ENCODE measurements at regions not wholly inside any gene's neighbourhood (a gene's known extent, or its start where the extent isn't known, plus 50 kb on each side); places are given as distances from the start of the nearest gene placed in this dataset.

DNA sequence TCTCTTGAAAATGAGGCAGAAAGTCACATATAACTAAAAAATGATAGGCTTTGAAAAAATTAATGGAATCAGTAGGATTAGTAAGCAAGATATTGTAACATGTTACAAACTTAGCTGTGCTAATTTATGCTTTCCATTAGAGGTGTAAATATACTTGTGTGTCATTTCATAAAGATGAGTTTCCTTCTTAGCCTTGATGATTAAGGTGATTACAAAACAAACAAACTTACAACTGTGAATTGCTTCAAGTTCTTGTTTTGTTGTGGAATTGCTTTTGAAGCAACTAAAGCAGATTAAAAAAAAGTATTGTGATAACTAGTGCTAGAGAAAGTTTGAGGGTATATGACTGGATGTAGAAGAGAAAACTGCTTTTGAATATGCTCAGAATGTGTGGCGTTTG, 87.9 kb downstream of the DIPK2A start:
- no peaks in the 10 kb centered on the region for H3K36me3 ChIP-seq (ENCODE audit: insufficient read depth)
- no peak overlapping the region for H3K4me2 ChIP-seq
- no peaks in the 10 kb centered on the region for H3K79me2 ChIP-seq (replicated peaks; ENCODE audit: insufficient read depth)
- H3K27ac ChIP-seq (ENCODE audit: low read depth): no peak overlapping the region
- Mint-ChIP-seq H3K4me3 (no peak overlapping the region), H3K36me3 (ENCODE audit: low read depth) (no peaks in the 10 kb centered on the region), H3K4me1 (peaks cover 18% of the 10 kb centered on the region; the same call in 2 of the 3 replicates), H3K9me3 (no peaks in the 10 kb centered on the region), H3K27me3 (ENCODE audit: insufficient read depth, low read depth, poor library complexity) (peaks cover 2% of the 10 kb centered on the region), H3K27ac (no peak overlapping the region)
- TF ChIP-seq EZH2phosphoT487 (IDR thresholded peaks at IDR 0.05; ENCODE audit: unreplicated experiment) (no peak), STAT1 (IDR thresholded peaks at IDR 0.05; ENCODE audit: unreplicated experiment) (no peak), CREB1 (CRISPR knock-in tag; IDR thresholded peaks at IDR 0.05; ENCODE audit: low read depth) (no peak), ZNF114 (CRISPR knock-in tag; IDR thresholded peaks at IDR 0.05) (no peak), EZH2 (IDR thresholded peaks at IDR 0.05; ENCODE audit: low read depth, unreplicated experiment) (no peak), POLR2AphosphoS5 (IDR thresholded peaks at IDR 0.05; ENCODE audit: low read depth) (no peak), NANOG (IDR thresholded peaks at IDR 0.05; ENCODE audit: borderline replicate concordance) (no peak), JUNB (IDR thresholded peaks at IDR 0.05; ENCODE audit: unreplicated experiment) (no peak), ZNF331 (CRISPR knock-in tag; IDR thresholded peaks at IDR 0.05; ENCODE audit: low read depth) (no peak)
- TF ChIP-seq, protein P1, sequence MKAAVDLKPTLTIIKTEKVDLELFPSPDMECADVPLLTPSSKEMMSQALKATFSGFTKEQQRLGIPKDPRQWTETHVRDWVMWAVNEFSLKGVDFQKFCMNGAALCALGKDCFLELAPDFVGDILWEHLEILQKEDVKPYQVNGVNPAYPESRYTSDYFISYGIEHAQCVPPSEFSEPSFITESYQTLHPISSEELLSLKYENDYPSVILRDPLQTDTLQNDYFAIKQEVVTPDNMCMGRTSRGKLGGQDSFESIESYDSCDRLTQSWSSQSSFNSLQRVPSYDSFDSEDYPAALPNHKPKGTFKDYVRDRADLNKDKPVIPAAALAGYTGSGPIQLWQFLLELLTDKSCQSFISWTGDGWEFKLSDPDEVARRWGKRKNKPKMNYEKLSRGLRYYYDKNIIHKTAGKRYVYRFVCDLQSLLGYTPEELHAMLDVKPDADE (IDR thresholded peaks at IDR 0.05): no peak
- TF ChIP-seq, protein P2, sequence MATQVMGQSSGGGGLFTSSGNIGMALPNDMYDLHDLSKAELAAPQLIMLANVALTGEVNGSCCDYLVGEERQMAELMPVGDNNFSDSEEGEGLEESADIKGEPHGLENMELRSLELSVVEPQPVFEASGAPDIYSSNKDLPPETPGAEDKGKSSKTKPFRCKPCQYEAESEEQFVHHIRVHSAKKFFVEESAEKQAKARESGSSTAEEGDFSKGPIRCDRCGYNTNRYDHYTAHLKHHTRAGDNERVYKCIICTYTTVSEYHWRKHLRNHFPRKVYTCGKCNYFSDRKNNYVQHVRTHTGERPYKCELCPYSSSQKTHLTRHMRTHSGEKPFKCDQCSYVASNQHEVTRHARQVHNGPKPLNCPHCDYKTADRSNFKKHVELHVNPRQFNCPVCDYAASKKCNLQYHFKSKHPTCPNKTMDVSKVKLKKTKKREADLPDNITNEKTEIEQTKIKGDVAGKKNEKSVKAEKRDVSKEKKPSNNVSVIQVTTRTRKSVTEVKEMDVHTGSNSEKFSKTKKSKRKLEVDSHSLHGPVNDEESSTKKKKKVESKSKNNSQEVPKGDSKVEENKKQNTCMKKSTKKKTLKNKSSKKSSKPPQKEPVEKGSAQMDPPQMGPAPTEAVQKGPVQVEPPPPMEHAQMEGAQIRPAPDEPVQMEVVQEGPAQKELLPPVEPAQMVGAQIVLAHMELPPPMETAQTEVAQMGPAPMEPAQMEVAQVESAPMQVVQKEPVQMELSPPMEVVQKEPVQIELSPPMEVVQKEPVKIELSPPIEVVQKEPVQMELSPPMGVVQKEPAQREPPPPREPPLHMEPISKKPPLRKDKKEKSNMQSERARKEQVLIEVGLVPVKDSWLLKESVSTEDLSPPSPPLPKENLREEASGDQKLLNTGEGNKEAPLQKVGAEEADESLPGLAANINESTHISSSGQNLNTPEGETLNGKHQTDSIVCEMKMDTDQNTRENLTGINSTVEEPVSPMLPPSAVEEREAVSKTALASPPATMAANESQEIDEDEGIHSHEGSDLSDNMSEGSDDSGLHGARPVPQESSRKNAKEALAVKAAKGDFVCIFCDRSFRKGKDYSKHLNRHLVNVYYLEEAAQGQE (IDR thresholded peaks at IDR 0.05; ENCODE audit: unreplicated experiment): no peak
- TF ChIP-seq, protein P3, sequence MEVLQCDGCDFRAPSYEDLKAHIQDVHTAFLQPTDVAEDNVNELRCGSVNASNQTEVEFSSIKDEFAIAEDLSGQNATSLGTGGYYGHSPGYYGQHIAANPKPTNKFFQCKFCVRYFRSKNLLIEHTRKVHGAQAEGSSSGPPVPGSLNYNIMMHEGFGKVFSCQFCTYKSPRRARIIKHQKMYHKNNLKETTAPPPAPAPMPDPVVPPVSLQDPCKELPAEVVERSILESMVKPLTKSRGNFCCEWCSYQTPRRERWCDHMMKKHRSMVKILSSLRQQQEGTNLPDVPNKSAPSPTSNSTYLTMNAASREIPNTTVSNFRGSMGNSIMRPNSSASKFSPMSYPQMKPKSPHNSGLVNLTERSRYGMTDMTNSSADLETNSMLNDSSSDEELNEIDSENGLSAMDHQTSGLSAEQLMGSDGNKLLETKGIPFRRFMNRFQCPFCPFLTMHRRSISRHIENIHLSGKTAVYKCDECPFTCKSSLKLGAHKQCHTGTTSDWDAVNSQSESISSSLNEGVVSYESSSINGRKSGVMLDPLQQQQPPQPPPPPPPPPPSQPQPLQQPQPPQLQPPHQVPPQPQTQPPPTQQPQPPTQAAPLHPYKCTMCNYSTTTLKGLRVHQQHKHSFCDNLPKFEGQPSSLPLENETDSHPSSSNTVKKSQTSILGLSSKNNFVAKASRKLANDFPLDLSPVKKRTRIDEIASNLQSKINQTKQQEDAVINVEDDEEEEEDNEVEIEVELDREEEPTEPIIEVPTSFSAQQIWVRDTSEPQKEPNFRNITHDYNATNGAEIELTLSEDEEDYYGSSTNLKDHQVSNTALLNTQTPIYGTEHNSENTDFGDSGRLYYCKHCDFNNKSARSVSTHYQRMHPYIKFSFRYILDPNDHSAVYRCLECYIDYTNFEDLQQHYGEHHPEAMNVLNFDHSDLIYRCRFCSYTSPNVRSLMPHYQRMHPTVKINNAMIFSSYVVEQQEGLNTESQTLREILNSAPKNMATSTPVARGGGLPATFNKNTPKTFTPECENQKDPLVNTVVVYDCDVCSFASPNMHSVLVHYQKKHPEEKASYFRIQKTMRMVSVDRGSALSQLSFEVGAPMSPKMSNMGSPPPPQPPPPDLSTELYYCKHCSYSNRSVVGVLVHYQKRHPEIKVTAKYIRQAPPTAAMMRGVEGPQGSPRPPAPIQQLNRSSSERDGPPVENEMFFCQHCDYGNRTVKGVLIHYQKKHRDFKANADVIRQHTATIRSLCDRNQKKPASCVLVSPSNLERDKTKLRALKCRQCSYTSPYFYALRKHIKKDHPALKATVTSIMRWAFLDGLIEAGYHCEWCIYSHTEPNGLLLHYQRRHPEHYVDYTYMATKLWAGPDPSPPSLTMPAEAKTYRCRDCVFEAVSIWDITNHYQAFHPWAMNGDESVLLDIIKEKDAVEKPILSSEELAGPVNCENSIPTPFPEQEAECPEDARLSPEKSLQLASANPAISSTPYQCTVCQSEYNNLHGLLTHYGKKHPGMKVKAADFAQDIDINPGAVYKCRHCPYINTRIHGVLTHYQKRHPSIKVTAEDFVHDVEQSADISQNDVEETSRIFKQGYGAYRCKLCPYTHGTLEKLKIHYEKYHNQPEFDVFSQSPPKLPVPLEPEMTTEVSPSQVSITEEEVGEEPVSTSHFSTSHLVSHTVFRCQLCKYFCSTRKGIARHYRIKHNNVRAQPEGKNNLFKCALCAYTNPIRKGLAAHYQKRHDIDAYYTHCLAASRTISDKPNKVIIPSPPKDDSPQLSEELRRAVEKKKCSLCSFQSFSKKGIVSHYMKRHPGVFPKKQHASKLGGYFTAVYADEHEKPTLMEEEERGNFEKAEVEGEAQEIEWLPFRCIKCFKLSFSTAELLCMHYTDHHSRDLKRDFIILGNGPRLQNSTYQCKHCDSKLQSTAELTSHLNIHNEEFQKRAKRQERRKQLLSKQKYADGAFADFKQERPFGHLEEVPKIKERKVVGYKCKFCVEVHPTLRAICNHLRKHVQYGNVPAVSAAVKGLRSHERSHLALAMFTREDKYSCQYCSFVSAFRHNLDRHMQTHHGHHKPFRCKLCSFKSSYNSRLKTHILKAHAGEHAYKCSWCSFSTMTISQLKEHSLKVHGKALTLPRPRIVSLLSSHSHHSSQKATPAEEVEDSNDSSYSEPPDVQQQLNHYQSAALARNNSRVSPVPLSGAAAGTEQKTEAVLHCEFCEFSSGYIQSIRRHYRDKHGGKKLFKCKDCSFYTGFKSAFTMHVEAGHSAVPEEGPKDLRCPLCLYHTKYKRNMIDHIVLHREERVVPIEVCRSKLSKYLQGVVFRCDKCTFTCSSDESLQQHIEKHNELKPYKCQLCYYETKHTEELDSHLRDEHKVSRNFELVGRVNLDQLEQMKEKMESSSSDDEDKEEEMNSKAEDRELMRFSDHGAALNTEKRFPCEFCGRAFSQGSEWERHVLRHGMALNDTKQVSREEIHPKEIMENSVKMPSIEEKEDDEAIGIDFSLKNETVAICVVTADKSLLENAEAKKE (CRISPR knock-in tag; IDR thresholded peaks at IDR 0.05): no peak
- TF ChIP-seq, protein P4, sequence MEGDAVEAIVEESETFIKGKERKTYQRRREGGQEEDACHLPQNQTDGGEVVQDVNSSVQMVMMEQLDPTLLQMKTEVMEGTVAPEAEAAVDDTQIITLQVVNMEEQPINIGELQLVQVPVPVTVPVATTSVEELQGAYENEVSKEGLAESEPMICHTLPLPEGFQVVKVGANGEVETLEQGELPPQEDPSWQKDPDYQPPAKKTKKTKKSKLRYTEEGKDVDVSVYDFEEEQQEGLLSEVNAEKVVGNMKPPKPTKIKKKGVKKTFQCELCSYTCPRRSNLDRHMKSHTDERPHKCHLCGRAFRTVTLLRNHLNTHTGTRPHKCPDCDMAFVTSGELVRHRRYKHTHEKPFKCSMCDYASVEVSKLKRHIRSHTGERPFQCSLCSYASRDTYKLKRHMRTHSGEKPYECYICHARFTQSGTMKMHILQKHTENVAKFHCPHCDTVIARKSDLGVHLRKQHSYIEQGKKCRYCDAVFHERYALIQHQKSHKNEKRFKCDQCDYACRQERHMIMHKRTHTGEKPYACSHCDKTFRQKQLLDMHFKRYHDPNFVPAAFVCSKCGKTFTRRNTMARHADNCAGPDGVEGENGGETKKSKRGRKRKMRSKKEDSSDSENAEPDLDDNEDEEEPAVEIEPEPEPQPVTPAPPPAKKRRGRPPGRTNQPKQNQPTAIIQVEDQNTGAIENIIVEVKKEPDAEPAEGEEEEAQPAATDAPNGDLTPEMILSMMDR (conservative IDR thresholded peaks at IDR 0.05; ENCODE audit: low read depth in 2 of 2): no peak
- H2AFZ ChIP-seq: no peak overlapping the region
- DNase-seq (ENCODE audit: low spot score): no peak
- H3K9me2 ChIP-seq (ENCODE audit: insufficient read depth): no peaks in the 10 kb centered on the region
- no peak for ATAC-seq
- H3K27me3 ChIP-seq (ENCODE audit: insufficient read depth): no peaks in the 10 kb centered on the region
- H3K4me3 ChIP-seq: no peak overlapping the region
- H4K20me1 ChIP-seq (replicated peaks; ENCODE audit: insufficient read depth): no peaks in the 10 kb centered on the region
- H3F3A ChIP-seq (replicated peaks; ENCODE audit: low read depth): no peaks in the 10 kb centered on the region
- H3K4me1 ChIP-seq (ENCODE audit: insufficient read depth): peaks cover 5% of the 10 kb centered on the region; the same call in 1 of the 2 replicates
